HG03558 (cell line): ENCODE measurements at regions not wholly inside any gene's neighbourhood (a gene's known extent, or its start where the extent isn't known, plus 50 kb on each side); places are given as distances from the start of the nearest gene placed in this dataset.
"Not testable (repeated sequence)": the region's sequence is repeated elsewhere in the genome, so short reads cannot be mapped to it uniquely, and the experiment has no call there.

Experiments used
- ATAC-seq: cut with Tn5 transposase; IDR thresholded peaks from one replicate; pipeline ENCODE4 v1.9.1; 2021; ENCODE audit warnings: moderate number of reproducible peaks; ENCODE audit not compliant: unreplicated experiment; ENCODE audit errors: extremely low read depth

DNA sequence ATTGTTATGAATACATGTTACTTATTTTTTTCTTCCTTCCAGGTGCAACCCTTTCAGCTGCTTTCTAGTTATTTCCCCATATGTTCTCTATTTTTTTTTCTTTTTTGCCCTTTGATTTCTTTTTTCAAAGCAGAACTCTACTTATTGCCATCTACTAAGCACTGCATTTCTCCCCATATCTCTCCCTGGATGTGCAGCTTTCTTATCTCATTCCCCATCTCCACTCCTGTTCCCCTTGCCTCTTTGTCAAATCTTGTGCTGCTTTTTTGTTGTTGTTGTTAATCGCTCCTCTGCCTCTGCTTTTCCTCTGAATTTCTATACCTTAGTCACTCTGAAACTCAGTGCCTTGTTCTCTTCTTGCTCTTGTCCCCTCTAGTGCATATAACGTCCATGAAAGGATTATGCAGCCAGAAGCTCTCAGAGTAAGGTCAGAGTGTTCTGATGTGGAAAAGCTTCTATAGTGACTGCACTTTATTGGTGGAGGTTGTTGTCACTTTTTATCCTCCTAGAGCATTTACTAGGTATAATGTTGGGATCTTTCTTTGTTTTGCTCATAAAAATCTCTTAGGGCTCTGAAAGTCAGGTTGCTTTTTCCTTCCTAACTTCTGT is 51.1 kb upstream of the JADE1 start:
- ATAC-seq: no peak

- ATAC-seq: no peak
Measured at GRCh38 chr4:128757712-128758111, 51.8 kb upstream of the JADE1 start.

GRCh38 chr4:128751354-128751753 is 58.1 kb upstream of the JADE1 start:
- ATAC-seq: no peak

DNA sequence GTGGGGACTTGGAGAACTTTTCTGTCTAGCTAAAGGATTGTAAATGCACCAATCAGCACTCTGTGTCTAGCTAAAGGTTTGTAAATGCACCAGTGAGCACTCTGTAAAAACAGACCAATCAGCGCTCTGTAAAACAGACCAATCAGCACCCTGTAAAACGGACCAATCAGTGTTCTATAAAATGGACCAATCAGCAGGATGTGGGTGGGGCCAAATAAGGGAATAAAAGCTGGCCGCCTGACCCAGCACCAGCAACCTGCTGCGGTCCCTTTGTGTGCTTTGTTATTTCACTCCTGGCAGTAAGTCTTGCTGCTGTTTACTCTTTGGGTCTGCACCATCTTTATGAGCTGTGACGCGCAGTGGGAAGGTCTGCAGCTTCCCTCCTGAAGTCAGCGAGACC is 67.8 kb upstream of the JADE1 start:
- ATAC-seq: not testable (repeated sequence)

- no peak for ATAC-seq
Measured at GRCh38 chr4:128737098-128737513, 72.4 kb upstream of the JADE1 start.

- no peak for ATAC-seq
Measured at GRCh38 chr4:128735714-128736113, 73.8 kb upstream of the JADE1 start.

DNA sequence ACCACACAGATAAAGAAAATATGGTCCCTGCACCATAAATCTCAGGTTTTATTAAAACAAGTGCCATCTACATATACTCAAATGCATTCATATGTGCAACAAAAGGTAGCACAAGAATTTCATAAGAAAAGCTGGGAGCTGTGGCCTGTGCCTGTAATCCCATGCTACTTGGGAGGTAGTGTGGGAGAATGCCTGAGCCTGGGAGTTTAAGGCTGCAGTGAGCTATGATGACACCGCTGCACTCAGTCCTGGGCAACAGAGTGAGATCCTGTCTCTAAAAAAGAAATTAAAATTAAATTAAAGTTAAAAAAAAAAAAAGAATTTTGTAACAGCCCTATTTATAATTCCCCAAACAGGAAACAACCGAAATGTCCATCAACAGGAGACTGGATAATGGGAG is 81.3 kb upstream of the JADE1 start:
- ATAC-seq: no peak

GRCh38 chr4:128727658-128728057 is 81.8 kb upstream of the JADE1 start:
- ATAC-seq: no peak

DNA sequence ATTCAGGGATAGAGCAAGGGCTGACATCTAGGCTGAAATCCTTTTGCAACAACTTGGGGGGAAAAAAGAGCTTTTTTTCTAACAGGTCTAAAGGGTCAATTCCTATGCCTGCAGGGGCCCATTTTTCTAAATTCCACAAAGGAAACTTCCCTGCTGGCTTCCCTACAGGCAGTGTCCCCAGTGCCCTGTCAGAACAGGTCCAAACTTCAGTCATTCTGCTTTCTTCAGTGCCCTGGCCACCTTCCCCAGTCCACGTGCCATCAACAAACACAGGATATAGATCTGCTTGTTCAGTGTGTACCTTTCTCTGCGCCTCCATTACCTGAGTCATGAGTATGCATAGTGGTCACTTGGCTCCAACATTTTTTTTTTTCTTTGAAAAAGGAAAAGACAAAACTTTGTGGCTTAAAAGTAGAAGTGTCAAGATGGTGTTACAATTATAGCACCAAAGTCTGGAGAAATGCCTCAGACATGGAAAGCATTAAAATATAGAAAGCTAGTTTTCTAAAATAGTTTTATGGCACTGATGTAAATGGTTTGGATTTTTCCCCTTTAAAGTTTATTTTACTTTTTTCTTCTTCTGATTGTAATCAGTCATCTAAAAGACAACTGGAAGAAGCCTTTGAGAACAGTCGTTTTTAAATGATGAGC is 84.0 kb upstream of the JADE1 start:
- no peak for ATAC-seq

GRCh38 chr4:128722911-128723310 is 86.6 kb upstream of the JADE1 start:
- ATAC-seq: no peak

- no peak for ATAC-seq
Measured at GRCh38 chr4:128721896-128722295, 87.6 kb upstream of the JADE1 start.

GRCh38 chr4:128720270-128720669 is 89.2 kb upstream of the JADE1 start:
- ATAC-seq: no peak

- no peak for ATAC-seq
Measured at GRCh38 chr4:128718768-128719167, 90.7 kb upstream of the JADE1 start.

- ATAC-seq: no peak
Measured at GRCh38 chr4:128716338-128716737, 93.2 kb upstream of the JADE1 start.

GRCh38 chr4:128715616-128716015 is 93.9 kb upstream of the JADE1 start:
- no peak for ATAC-seq

DNA sequence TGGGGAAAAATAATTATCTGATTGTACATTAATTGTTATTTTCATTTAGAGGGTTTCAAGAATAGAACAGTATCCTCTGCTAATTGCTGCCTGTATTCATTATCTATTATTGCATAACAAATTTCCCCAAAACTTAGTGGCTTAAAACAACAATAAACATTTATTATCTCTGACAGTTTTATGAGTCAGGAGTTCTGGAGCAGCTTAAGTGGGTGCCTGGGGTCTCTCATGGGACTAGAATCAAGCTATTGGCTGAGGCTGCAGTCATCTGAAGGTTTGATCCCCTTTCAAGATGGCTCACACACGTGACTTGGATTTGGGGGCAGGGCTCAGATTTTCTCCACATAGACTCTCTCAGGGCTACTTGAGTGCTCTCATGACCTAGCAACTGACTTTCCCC is 98.1 kb upstream of the JADE1 start:
- ATAC-seq: no peak

GRCh38 chr4:128709268-128709667 is 100.2 kb upstream of the JADE1 start:
- ATAC-seq: no peak

DNA sequence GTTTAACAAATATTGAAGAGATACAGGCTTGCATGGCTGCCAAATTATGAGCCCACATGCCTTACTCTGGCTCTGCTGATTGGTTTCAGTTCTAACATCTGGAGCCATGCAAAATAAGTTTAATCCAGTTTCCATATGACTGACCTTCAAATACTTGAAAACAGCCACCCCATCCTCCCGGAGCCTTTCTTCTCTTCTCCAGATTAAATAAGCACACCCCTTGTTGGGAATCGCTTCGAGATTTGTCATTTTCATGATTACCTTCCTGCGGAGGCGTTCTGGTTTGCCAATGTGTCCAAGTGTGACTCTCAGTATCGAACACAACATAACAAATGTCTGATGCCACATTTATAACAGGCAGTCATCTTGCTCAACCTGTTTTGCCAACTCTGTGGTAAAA is 101.6 kb upstream of the JADE1 start:
- no peak for ATAC-seq

- ATAC-seq: no peak
Measured at GRCh38 chr4:128703948-128704347, 105.6 kb upstream of the JADE1 start.

DNA sequence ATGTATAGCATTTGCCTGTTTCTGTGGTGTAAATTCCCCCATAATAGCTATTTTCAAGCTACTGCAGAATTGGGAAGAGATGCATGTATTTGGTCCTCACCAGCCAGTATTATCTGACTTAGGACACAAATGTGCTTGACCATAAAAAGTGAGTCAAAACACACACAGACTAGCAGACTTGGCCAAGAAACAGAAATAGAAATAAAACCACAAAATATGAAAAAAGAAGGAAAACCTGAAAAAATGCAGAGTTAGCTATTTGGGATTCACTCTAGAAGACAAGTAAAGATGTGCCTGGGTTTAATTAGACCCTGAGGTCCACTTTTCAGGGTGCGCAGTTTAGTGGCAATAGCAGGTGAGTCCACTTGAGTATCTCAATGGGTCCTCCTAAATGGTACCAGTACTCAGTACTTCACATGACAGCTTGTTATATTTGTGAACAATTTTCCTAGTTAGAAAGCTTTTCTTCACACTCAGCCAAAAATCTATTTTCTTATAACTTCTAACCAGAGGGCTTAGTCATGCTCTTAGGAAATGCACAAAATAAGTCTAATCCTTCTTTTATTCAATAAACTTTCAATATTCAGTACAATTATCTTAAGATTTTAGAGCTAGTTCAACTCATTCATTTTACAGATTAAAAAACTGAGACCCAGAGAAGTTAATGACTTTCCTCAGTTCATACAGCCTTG is 108.7 kb upstream of the JADE1 start:
- ATAC-seq: no peak

- no peak for ATAC-seq
Measured at GRCh38 chr4:128698386-128698785, 111.1 kb upstream of the JADE1 start.

GRCh38 chr4:128697323-128697722 is 112.2 kb upstream of the JADE1 start:
- no peak for ATAC-seq
